SU-DHL-6 (cell line): ENCODE measurements at regions not wholly inside any gene's neighbourhood (a gene's known extent, or its start where the extent isn't known, plus 50 kb on each side); places are given as distances from the start of the nearest gene placed in this dataset.

Experiments
- H2AFZ ChIP-seq: fragments of 200-600 bp; sonication (generic); 2 replicates; pipeline ENCODE4 v1.6.1; 2014; ENCODE audit warnings: low read depth, mild to moderate bottlenecking, moderate library complexity, mixed read lengths, antibody characterized with exemption, low read length; ENCODE audit not compliant: severe bottlenecking
- H3F3A ChIP-seq: fragments of 200-600 bp; shearing (Covaris generic); 2 replicates; pipeline ENCODE4 v1.6.0; 2016; ENCODE audit warnings: antibody characterized with exemption, mild to moderate bottlenecking; ENCODE audit not compliant: insufficient read depth
- H3K27ac ChIP-seq: fragments of 200-600 bp; sonication (generic); 2 replicates; pipeline ENCODE4 v1.5.1; 2016; ENCODE audit warnings: low read depth, mild to moderate bottlenecking, low read length, moderate library complexity, mixed read lengths
- H3K27me3 ChIP-seq: fragments of 200-600 bp; sonication (generic), shearing (Covaris generic); 2 replicates; pipeline ENCODE4 v1.6.0; 2014; ENCODE audit warnings: mild to moderate bottlenecking, low read length
- H3K36me3 ChIP-seq: fragments of 200-600 bp; sonication (generic); 2 replicates; pipeline ENCODE4 v1.6.1; 2014; ENCODE audit warnings: mild to moderate bottlenecking, low read length, mixed read lengths
- H3K4me2 ChIP-seq: fragments of 300-600, 200-600 bp; shearing (Covaris generic), sonication (generic); 2 replicates; pipeline ENCODE4 v1.6.0; 2014; ENCODE audit warnings: low read length, low read depth, mild to moderate bottlenecking; ENCODE audit not compliant: poor library complexity, severe bottlenecking
- H3K4me3 ChIP-seq: fragments of 200-600 bp; sonication (generic); 2 replicates; pipeline ENCODE4 v1.5.1; 2014; ENCODE audit warnings: antibody characterized with exemption, low read length, mild to moderate bottlenecking, mixed read lengths; ENCODE audit not compliant: insufficient read depth, poor library complexity, severe bottlenecking
- H3K79me2 ChIP-seq: fragments of 200-600 bp; sonication (generic); 2 replicates; pipeline ENCODE4 v1.6.1; 2014; ENCODE audit warnings: mild to moderate bottlenecking, low read length, moderate library complexity; ENCODE audit not compliant: insufficient read depth
- H3K9ac ChIP-seq: fragments of 200-600 bp; sonication (generic); 2 replicates; pipeline ENCODE4 v1.7.0; 2014; ENCODE audit warnings: mild to moderate bottlenecking, low read length
- H3K9me2 ChIP-seq: fragments of 200-600 bp; sonication (generic); replicated peaks from 2 replicates; pipeline ENCODE4 v1.6.1; 2014; ENCODE audit warnings: low read length; ENCODE audit not compliant: insufficient read depth
- H3K9me3 ChIP-seq: fragments of 200-600 bp; sonication (generic); 2 replicates; pipeline ENCODE4 v1.6.1; 2014; ENCODE audit warnings: low read length, mixed read lengths; ENCODE audit not compliant: insufficient read depth
- H4K20me1 ChIP-seq: fragments of 200-600 bp; sonication (generic); 2 replicates; pipeline ENCODE4 v1.6.1; 2014; ENCODE audit warnings: low read depth, mild to moderate bottlenecking, antibody characterized with exemption, low read length, moderate library complexity, mixed read lengths
- CTCF ChIP-seq: fragments of 200-600 bp; sonication (generic); IDR thresholded peaks from one replicate; pipeline ENCODE4 v1.5.1; 2017; ENCODE audit warnings: antibody characterized with exemption, mild to moderate bottlenecking, low read length, moderate library complexity; ENCODE audit not compliant: insufficient read depth, poor library complexity, severe bottlenecking
- EZH2phosphoT487 ChIP-seq: fragments of 200-600 bp; sonication (generic), shearing (Covaris generic); conservative IDR thresholded peaks from 2 replicates; pipeline ENCODE4 v1.6.1; 2018; ENCODE audit warnings: mild to moderate bottlenecking, antibody characterized with exemption, low read length, moderate library complexity, mixed read lengths

GRCh38 chr5:82699737-82700136 lies 377.5 kb downstream of the TMEM167A start:
- H3K79me2 ChIP-seq: no peaks in the 10 kb centered on the region
- H3K4me2 ChIP-seq: no peak overlapping the region
- no peak overlapping the region for H3K4me3 ChIP-seq
- H3K27ac ChIP-seq: no peak overlapping the region
- no peak overlapping the region for H2AFZ ChIP-seq
- no peaks in the 10 kb centered on the region for H3K36me3 ChIP-seq
- no peak overlapping the region for H3K9ac ChIP-seq
- H4K20me1 ChIP-seq: no peaks in the 10 kb centered on the region
- H3K9me3 ChIP-seq: no peaks in the 10 kb centered on the region
- no peaks in the 10 kb centered on the region for H3F3A ChIP-seq
- no peaks in the 10 kb centered on the region for H3K9me2 ChIP-seq
- H3K27me3 ChIP-seq: no peaks in the 10 kb centered on the region
- TF ChIP-seq CTCF (no peak), EZH2phosphoT487 (no peak)

GRCh38 chr5:82698026-82698425 lies 379.2 kb downstream of the TMEM167A start:
- no peaks in the 10 kb centered on the region for H3K36me3 ChIP-seq
- no peak overlapping the region for H3K27ac ChIP-seq
- no peaks in the 10 kb centered on the region for H3K9me3 ChIP-seq
- H3K4me3 ChIP-seq: no peak overlapping the region
- no peak overlapping the region for H2AFZ ChIP-seq
- H3K79me2 ChIP-seq: no peaks in the 10 kb centered on the region
- no peaks in the 10 kb centered on the region for H3K9me2 ChIP-seq
- no peak overlapping the region for H3K9ac ChIP-seq
- H3K27me3 ChIP-seq: no peaks in the 10 kb centered on the region
- H3K4me2 ChIP-seq: no peak overlapping the region
- TF ChIP-seq CTCF (no peak), EZH2phosphoT487 (no peak)
- no peaks in the 10 kb centered on the region for H3F3A ChIP-seq
- H4K20me1 ChIP-seq: no peaks in the 10 kb centered on the region

GRCh38 chr5:82694711-82695285 lies 382.4 kb downstream of the TMEM167A start:
- no peaks in the 10 kb centered on the region for H4K20me1 ChIP-seq
- no peak for TF ChIP-seq CTCF
- no peak for TF ChIP-seq EZH2phosphoT487

GRCh38 chr5:82692826-82693225 lies 384.4 kb downstream of the TMEM167A start:
- TF ChIP-seq CTCF: no peak
- TF ChIP-seq EZH2phosphoT487: no peak
- Histone ChIP-seq H3K4me2 (no peak overlapping the region), H3K9me3 (no peaks in the 10 kb centered on the region), H4K20me1 (no peaks in the 10 kb centered on the region), H3K36me3 (no peaks in the 10 kb centered on the region), H3K9me2 (no peaks in the 10 kb centered on the region), H3F3A (no peaks in the 10 kb centered on the region), H3K4me3 (no peak overlapping the region), H3K79me2 (no peaks in the 10 kb centered on the region), H3K9ac (no peak overlapping the region), H3K27me3 (no peaks in the 10 kb centered on the region), H2AFZ (no peak overlapping the region), H3K27ac (no peak overlapping the region)

More at GRCh38 chr5:82694711-82695285, 382.4 kb downstream of the TMEM167A start:
- H3K79me2 ChIP-seq: no peaks in the 10 kb centered on the region
- H3K4me2 ChIP-seq: no peak overlapping the region
- H3K9ac ChIP-seq: no peak overlapping the region
- no peaks in the 10 kb centered on the region for H3K36me3 ChIP-seq
- no peaks in the 10 kb centered on the region for H3K9me2 ChIP-seq
- H3K27me3 ChIP-seq: no peaks in the 10 kb centered on the region
- H3K9me3 ChIP-seq: no peaks in the 10 kb centered on the region
- no peaks in the 10 kb centered on the region for H3F3A ChIP-seq
- no peak overlapping the region for H3K4me3 ChIP-seq
- no peak overlapping the region for H3K27ac ChIP-seq
- H2AFZ ChIP-seq: no peak overlapping the region
